Occipital lobe (tissue), 1 donor: ENCODE measurements at regions not wholly inside any gene's neighbourhood (a gene's known extent, or its start where the extent isn't known, plus 50 kb on each side); places are given as distances from the start of the nearest gene placed in this dataset.
"Not testable (repeated sequence)": the region's sequence is repeated elsewhere in the genome, so short reads cannot be mapped to it uniquely, and the experiment has no call there.

Experiments used
- DNase-seq: peaks from one replicate; lab custom pipeline; 2025; lab: John Stamatoyannopoulos, UW

- DNase-seq, result no peak
Measured at GRCh38 chr6:68069921-68070710, 565.0 kb upstream of the ADGRB3 start.

- DNase-seq, result no peak
Measured at GRCh38 chr6:68059899-68060298, 575.2 kb upstream of the ADGRB3 start.

- DNase-seq, result no peak
Measured at GRCh38 chr6:68059261-68059660, 575.8 kb upstream of the ADGRB3 start.

GRCh38 chr6:68056596-68056995, 578.5 kb upstream of the ADGRB3 start:
- DNase-seq, result not testable (repeated sequence)

GRCh38 chr6:68054756-68055155, 580.3 kb upstream of the ADGRB3 start:
- no peak for DNase-seq

GRCh38 chr6:68053805-68054373, 581.2 kb upstream of the ADGRB3 start:
- DNase-seq, result no peak

GRCh38 chr6:68052234-68052633, 582.8 kb upstream of the ADGRB3 start:
- no peak for DNase-seq

- no peak for DNase-seq
Measured at GRCh38 chr6:68049562-68049961, 585.5 kb upstream of the ADGRB3 start.

GRCh38 chr6:68046756-68047155, 588.3 kb upstream of the ADGRB3 start:
- no peak for DNase-seq

GRCh38 chr6:68046302-68046701, 588.8 kb upstream of the ADGRB3 start:
- no peak for DNase-seq

GRCh38 chr6:68045193-68045592, 589.9 kb upstream of the ADGRB3 start:
- no peak for DNase-seq

- no peak for DNase-seq
Measured at GRCh38 chr6:68044264-68044663, 590.8 kb upstream of the ADGRB3 start.

GRCh38 chr6:68043122-68043398, 592.0 kb upstream of the ADGRB3 start:
- DNase-seq, result no peak

GRCh38 chr6:68042339-68043121, 592.6 kb upstream of the ADGRB3 start:
- DNase-seq, result no peak

GRCh38 chr6:68040780-68041179, 594.3 kb upstream of the ADGRB3 start:
- DNase-seq, result no peak

- DNase-seq, result no peak
Measured at GRCh38 chr6:68040312-68040778, 594.7 kb upstream of the ADGRB3 start.

- DNase-seq, result no peak
Measured at GRCh38 chr6:68039641-68040311, 595.3 kb upstream of the ADGRB3 start.

- DNase-seq, result no peak
Measured at GRCh38 chr6:68038815-68039408, 596.2 kb upstream of the ADGRB3 start.

GRCh38 chr6:68032217-68032616, 602.9 kb upstream of the ADGRB3 start:
- no peak for DNase-seq

GRCh38 chr6:68031054-68031453, 604.0 kb upstream of the ADGRB3 start:
- DNase-seq, result no peak

- DNase-seq, result no peak
Measured at GRCh38 chr6:68026483-68026882, 608.6 kb upstream of the ADGRB3 start.

- no peak for DNase-seq
Measured at GRCh38 chr6:68025764-68026163, 609.3 kb upstream of the ADGRB3 start.
